ENCODE measurements at regions not wholly inside any gene's neighbourhood (a gene's known extent, or its start where the extent isn't known, plus 50 kb on each side); places are given as distances from the start of the nearest gene placed in this dataset.

GRCh38 chr2:16275131-16275530 lies 334.8 kb downstream of the MYCN start:
- no peak for TF ChIP-seq CTCF (tag by site-specific recombination; IDR thresholded peaks at IDR 0.05)
- TF ChIP-seq PBX3 (CRISPR knock-in tag; IDR thresholded peaks at IDR 0.05) = no peak
- TF ChIP-seq KLF7 (tag by site-specific recombination; IDR thresholded peaks at IDR 0.05; ENCODE audit: borderline replicate concordance) = no peak
- no peak for TF ChIP-seq GLIS2 (tag by site-specific recombination; IDR thresholded peaks at IDR 0.05)
- no peak for TF ChIP-seq ZNF785 (tag by site-specific recombination; IDR thresholded peaks at IDR 0.05)
- TF ChIP-seq REST (tag by site-specific recombination; IDR thresholded peaks at IDR 0.05) = no peak
- TF ChIP-seq MYNN (tag by site-specific recombination; IDR thresholded peaks at IDR 0.05; ENCODE audit: borderline replicate concordance) = no peak
- no peak for TF ChIP-seq ZNF274 (IDR thresholded peaks at IDR 0.05; ENCODE audit: low read length)
- TF ChIP-seq ZNF274 (tag by site-specific recombination; IDR thresholded peaks at IDR 0.05; ENCODE audit: borderline replicate concordance) = no peak
- TF ChIP-seq ZFP41 (tag by site-specific recombination; IDR thresholded peaks at IDR 0.05; ENCODE audit: borderline replicate concordance) = no peak
- TF ChIP-seq ZBTB49 (tag by site-specific recombination; IDR thresholded peaks at IDR 0.05; ENCODE audit: low read depth) = no peak
- no peak for TF ChIP-seq ZNF121 (tag by site-specific recombination; IDR thresholded peaks at IDR 0.05)
- no peak for TF ChIP-seq KLF10 (tag by site-specific recombination; IDR thresholded peaks at IDR 0.05)
- TF ChIP-seq PRDM1 (tag by site-specific recombination; IDR thresholded peaks at IDR 0.05) = no peak
- TF ChIP-seq ZNF561 (tag by site-specific recombination; IDR thresholded peaks at IDR 0.05; ENCODE audit: borderline replicate concordance) = no peak
